IPS-18a (cell line): ENCODE measurements at regions not wholly inside any gene's neighbourhood (a gene's known extent, or its start where the extent isn't known, plus 50 kb on each side); places are given as distances from the start of the nearest gene placed in this dataset.
"Not testable (repeated sequence)": the region's sequence is repeated elsewhere in the genome, so short reads cannot be mapped to it uniquely, and the experiment has no call there.

Source experiments
- H3K27ac ChIP-seq: one replicate; pipeline ENCODE4 v1.5.1; 2013; ENCODE audit warnings: low read length
- H3K27me3 ChIP-seq: one replicate; pipeline ENCODE4 v1.6.1; 2013; ENCODE audit warnings: mild to moderate bottlenecking, low read length; ENCODE audit not compliant: control insufficient read depth, insufficient read depth
- H3K36me3 ChIP-seq: one replicate; pipeline ENCODE4 v1.6.1; 2013; ENCODE audit warnings: low read depth, low read length; ENCODE audit not compliant: control insufficient read depth
- H3K4me1 ChIP-seq: one replicate; pipeline ENCODE4 v1.6.1; 2013; ENCODE audit warnings: low read depth, low read length; ENCODE audit not compliant: control insufficient read depth
- H3K4me3 ChIP-seq: one replicate; pipeline ENCODE4 v1.5.1; 2013; ENCODE audit warnings: low read length
- H3K9ac ChIP-seq: one replicate; pipeline ENCODE4 v1.6.1; 2013; ENCODE audit warnings: mild to moderate bottlenecking, low read length, moderate library complexity
- H3K9me3 ChIP-seq: one replicate; pipeline ENCODE4 v1.6.1; 2013; ENCODE audit warnings: low read depth, low read length; ENCODE audit not compliant: control insufficient read depth

DNA sequence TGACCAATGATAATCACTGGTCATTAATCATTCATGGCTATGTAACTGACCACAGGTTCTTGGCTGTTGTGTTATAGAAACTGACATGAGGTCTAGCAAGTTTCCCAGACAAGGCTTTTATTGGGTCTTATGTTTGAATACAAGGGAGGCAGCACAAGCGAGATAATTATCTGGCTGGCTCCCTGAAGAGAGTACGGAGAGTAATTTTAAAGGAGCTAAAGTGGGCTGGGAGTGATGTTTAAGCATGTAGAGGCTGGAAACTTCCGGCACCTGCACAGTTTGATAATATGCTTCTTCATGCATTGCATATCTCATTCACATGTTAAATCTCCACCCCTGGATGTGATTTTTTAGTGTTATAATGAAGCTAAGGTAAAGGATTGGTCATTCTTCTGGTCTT lies 116.2 kb upstream of the KCNK1 start:
- Histone ChIP-seq H3K27ac (no peak overlapping the region), H3K4me1 (peaks cover 6% of the 10 kb centered on the region), H3K9ac (no peak overlapping the region), H3K27me3 (no peaks in the 10 kb centered on the region), H3K36me3 (no peaks in the 10 kb centered on the region), H3K4me3 (no peak overlapping the region), H3K9me3 (no peaks in the 10 kb centered on the region)

DNA sequence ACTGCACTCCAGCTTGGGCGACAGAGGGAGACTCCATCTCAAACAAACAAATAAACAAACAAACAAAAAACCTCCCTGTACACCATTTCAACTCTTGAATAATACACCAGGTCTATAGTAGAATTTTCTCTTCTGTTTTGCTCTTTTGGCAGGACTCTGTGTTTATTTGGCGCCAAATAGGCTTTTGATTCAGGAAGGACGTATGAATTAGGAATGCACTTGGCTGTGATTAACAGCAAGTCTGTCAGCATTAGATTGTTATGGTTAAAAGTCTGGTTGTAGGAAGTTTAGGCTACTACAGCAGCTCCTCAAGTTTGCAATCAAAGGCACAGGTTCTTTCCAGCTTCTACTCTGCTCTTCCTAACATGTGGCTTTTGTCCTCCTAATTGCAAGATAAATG lies 113.8 kb upstream of the KCNK1 start:
- Histone ChIP-seq H3K4me3 (no peak overlapping the region), H3K27ac (no peak overlapping the region), H3K9ac (no peak overlapping the region), H3K27me3 (no peaks in the 10 kb centered on the region), H3K4me1 (peaks cover 6% of the 10 kb centered on the region), H3K36me3 (no peaks in the 10 kb centered on the region), H3K9me3 (no peaks in the 10 kb centered on the region)

DNA sequence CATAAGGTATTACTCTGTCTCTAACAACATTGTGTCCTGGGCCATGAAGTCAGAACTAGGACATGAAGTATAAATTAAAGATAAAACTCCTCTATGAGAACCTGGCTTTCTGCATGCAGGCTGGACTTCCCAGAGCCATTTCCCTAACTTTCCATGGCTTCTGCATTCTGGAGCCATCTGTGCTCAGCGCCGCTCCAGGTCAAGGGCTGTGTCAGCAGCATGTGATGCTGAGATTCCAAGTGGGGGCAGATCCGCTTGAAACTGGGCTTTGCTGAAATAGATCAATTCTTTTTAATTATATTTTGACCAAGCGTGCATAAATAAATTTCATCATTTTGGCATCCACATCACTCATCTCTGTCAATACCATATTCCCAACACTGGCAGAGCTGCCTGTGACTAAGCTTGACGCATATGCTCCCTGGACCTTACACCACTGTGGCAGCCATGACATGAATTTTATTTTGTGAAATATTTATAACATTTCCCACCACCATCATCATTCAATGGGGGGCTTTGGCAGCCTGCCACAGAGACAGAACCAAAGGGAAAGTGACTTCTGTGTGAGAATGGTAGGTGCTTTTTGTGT lies 110.4 kb upstream of the KCNK1 start:
- H3K27ac ChIP-seq: no peak overlapping the region
- H3K4me3 ChIP-seq: no peak overlapping the region
- H3K4me1 ChIP-seq: peaks cover 3% of the 10 kb centered on the region
- no peaks in the 10 kb centered on the region for H3K27me3 ChIP-seq
- H3K9ac ChIP-seq: no peak overlapping the region
- H3K36me3 ChIP-seq: no peaks in the 10 kb centered on the region
- no peaks in the 10 kb centered on the region for H3K9me3 ChIP-seq

DNA sequence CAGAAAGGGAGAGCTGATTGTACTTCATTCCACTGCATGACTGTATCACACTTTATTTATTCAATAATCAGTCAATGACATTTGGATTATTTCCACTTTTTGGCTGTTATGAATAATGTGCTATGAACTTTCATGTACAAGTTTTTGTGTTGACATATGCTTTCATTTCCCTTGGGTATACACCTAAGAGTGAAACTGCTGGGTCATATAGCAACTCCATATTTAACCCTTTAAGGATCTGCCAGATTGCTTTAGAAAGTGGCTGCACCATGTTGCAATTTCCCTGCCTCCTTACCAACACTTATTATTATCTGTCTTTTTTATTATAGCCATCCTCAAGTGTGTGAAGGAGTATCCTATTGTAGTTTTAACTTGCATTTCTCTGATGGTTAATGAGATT lies 108.8 kb upstream of the KCNK1 start:
- Histone ChIP-seq H3K9ac (no peak overlapping the region), H3K27ac (no peak overlapping the region), H3K9me3 (no peaks in the 10 kb centered on the region), H3K36me3 (no peaks in the 10 kb centered on the region), H3K27me3 (no peaks in the 10 kb centered on the region), H3K4me3 (no peak overlapping the region), H3K4me1 (peaks cover 3% of the 10 kb centered on the region)

DNA sequence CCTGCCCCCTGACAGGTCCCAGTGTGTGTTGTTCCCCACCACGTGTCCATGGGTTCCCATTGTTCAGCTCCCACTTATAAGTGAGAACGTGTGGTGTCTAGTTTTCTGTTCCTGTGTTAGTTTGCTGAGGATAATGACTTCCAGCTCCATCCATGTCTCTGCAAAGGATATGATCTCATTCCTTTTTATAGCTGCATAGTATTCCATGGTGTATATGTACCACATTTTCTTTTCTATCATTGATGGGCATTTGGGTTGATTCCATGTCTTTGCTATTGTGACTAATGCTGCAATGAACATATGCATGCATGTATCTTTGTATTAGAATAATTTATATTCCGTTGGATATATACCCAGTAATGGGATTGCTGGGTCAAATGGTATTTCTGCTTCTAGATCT lies 108.0 kb upstream of the KCNK1 start:
- not testable (repeated sequence) for H3K4me1 ChIP-seq, H3K9me3 ChIP-seq, H3K9ac ChIP-seq, H3K27me3 ChIP-seq, H3K36me3 ChIP-seq, H3K27ac ChIP-seq, H3K4me3 ChIP-seq

DNA sequence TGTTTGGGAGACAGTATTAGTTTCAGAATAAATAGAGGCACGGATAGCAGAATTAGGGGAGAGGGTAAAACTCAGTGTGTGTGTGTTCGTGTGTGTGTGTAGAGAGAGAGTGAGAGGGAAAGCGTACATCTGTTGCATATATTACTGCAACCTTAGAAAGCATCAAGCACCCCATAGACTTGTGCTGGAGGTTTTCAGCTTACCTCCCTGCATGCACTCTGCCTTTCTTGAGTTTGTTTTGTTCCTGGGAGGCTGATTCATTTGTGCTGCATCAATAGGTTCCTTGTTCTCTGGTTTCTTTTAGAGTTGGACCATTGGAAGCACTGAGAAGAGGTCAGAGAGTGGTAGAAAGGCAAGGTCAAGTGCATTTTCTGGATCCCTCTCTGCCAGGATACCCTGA lies 104.4 kb upstream of the KCNK1 start:
- H3K4me3 ChIP-seq: no peak overlapping the region
- no peaks in the 10 kb centered on the region for H3K36me3 ChIP-seq
- no peaks in the 10 kb centered on the region for H3K9me3 ChIP-seq
- no peaks in the 10 kb centered on the region for H3K27me3 ChIP-seq
- H3K4me1 ChIP-seq: no peaks in the 10 kb centered on the region
- no peak overlapping the region for H3K27ac ChIP-seq
- no peak overlapping the region for H3K9ac ChIP-seq

DNA sequence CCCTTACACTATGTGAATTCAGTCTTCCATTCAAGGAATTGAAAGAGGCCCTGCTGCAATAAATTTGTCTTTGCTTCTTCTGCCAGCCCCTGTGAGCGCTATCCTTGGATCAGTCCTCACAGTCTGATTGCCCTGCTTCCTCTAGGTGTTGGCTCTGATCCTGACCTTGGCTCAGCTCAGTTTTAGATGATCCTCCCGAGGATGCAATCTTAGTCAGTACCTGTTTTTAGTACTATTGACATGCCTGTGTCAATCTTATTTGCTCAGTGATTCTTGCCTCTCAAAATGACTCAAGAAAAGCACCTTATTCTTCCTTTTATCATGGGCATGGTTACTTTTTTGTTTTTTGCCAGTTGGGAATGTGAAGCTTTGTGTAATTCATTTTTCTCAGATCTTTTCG lies 101.4 kb upstream of the KCNK1 start:
- no peak overlapping the region for H3K4me3 ChIP-seq
- H3K9ac ChIP-seq: no peak overlapping the region

DNA sequence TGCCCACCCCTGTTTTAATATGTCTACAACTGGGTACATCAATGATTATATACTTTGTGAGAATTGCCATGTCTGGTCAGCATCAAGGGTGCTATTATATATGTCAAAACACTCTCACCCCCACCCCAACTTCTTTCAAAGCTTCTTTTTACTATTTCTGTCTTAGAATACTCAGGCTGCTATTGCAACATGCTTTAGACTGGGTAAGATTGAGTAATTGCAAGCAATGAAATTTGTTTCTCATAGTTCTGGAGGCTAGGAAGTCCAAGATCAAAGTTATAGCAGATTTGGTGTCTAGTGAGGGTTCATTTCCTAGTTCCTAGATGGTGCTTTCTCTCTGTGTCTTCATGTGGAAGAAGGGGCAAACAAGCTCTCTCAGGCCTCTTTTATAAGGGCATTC lies 100.5 kb upstream of the KCNK1 start:
- no peak overlapping the region for H3K4me3 ChIP-seq
- peaks cover under 1% of the 10 kb centered on the region for H3K9me3 ChIP-seq
- no peaks in the 10 kb centered on the region for H3K27me3 ChIP-seq

More for the DNA sequence above, 101.4 kb upstream of the KCNK1 start:
- Histone ChIP-seq H3K4me1 (no peaks in the 10 kb centered on the region), H3K9me3 (no peaks in the 10 kb centered on the region), H3K27me3 (no peaks in the 10 kb centered on the region), H3K36me3 (no peaks in the 10 kb centered on the region), H3K27ac (no peak overlapping the region)

DNA sequence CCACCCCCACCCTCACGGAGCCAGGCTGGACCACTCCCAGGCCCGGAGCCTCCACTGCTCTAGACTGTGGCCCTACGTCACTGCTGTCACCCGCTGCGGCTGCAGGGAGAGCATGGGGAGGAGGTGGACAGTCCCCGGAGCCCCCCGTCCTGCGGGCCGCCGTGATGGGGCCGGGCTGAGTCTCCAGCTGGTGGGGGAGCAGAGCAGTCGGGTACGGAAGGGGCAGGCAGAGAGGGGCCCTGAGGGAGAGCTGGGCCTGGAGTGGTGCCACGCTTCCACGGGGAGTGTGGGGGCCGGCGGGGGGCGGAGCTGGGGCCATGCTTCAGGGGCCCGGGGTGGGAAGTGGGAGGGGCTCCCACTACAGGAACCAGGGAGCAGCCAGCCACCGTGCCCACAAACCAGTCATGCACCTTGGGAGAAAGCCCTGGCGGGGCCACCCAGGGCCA lies 98.9 kb upstream of the KCNK1 start:
- Histone ChIP-seq H3K27ac (no peak overlapping the region), H3K36me3 (no peaks in the 10 kb centered on the region), H3K27me3 (no peaks in the 10 kb centered on the region), H3K9ac (no peak overlapping the region), H3K4me1 (no peaks in the 10 kb centered on the region), H3K9me3 (peaks cover 2% of the 10 kb centered on the region), H3K4me3 (no peak overlapping the region)

More for the DNA sequence above, 100.5 kb upstream of the KCNK1 start:
- no peaks in the 10 kb centered on the region for H3K4me1 ChIP-seq
- H3K27ac ChIP-seq: no peak overlapping the region
- H3K36me3 ChIP-seq: no peaks in the 10 kb centered on the region
- no peak overlapping the region for H3K9ac ChIP-seq

DNA sequence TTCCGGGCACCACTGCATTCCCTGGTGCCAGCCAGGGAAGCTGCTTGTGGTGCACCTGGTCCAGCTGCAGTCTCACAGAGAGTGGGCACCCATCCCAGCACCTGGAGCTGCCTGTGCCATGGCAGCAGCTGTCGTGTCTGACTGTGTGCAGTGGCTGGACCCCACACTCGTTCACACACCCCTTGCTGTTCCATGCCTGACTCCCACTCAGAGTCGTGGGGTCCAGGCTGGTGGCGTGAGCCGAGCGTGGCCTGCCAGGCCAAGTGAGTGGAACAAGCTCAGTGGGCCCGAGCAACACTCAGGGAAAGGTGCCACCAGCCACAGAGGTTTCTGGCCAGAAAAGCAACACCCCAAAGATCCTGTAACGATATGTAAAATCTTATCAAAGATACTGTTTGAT lies 97.2 kb upstream of the KCNK1 start:
- no peak overlapping the region for H3K4me3 ChIP-seq

DNA sequence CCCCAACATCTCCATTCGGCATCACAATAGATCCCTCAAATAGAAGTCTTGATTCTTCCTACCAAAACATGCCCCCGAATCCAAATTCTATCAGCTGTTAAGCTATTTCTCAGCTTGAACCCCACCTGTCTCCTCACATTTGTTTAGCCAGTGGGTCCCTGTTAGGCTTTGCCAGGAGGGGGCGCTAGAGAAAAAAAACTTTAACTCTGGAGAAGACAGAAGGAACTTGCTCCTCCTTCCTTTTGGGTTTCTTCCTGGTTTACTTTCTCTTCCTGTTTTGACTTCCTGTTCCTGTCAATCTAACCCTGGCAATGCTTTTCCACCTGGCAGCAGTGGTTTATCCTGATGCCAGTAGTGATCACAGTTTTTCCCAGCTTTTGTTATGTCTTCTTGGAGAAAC lies 95.6 kb upstream of the KCNK1 start:
- Histone ChIP-seq H3K9me3 (peaks cover 2% of the 10 kb centered on the region), H3K4me1 (peaks cover 6% of the 10 kb centered on the region), H3K9ac (no peak overlapping the region), H3K27ac (no peak overlapping the region), H3K4me3 (no peak overlapping the region), H3K27me3 (no peaks in the 10 kb centered on the region), H3K36me3 (no peaks in the 10 kb centered on the region)

More for the DNA sequence above, 97.2 kb upstream of the KCNK1 start:
- Histone ChIP-seq H3K4me1 (no peaks in the 10 kb centered on the region), H3K36me3 (no peaks in the 10 kb centered on the region), H3K9me3 (peaks cover 2% of the 10 kb centered on the region), H3K27ac (no peak overlapping the region), H3K27me3 (no peaks in the 10 kb centered on the region), H3K9ac (no peak overlapping the region)

DNA sequence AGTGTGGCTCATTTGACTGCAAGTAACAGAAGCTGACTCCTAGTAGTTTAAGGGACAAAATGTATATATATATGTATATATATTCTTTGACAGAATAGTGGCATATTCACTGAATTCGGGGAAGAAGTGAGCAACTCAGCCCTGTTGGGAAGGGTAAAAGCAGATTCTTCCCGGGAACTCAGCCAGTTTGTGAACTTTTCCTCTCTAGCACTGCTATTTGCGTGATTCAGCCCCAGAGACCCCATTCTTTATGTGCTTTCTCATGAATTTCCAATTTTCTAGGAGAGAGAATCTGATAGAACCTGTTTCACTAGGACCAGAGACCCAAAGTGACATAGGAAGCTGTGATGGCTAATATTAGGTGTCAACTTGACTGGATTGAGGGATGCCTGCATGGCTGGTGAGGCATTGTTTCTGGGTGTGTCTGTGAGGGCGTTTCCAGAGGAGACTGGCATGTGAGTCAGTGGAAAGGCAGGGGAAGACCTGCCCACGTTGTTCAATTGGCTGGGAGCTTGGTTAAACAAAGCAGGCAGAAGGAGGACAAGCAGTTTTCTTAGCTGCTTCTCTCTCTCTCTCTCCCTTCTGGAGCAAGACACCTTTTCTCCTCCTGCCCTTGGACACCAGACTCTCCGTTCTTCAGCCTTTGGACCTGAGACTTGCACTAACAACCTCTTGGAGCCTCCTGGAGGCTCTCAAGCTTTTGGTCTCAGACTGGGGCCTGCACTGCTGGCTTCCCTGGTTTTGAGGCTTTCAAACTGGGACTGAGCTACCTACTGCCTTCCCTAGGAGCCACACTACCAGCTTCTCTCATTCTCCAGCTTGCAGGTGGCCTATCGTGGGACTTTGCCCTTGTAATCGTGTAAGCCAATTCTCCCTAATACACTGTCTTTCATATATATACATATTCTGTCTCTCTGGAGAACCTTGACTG lies 93.4 kb upstream of the KCNK1 start:
- Histone ChIP-seq H3K36me3 (no peaks in the 10 kb centered on the region), H3K4me1 (peaks cover 11% of the 10 kb centered on the region), H3K9me3 (peaks cover 2% of the 10 kb centered on the region), H3K27ac (no peak overlapping the region), H3K9ac (no peak overlapping the region), H3K27me3 (no peaks in the 10 kb centered on the region), H3K4me3 (no peak overlapping the region)
